Astrocyte of the cerebellum (primary cell): ENCODE measurements at regions not wholly inside any gene's neighbourhood (a gene's known extent, or its start where the extent isn't known, plus 50 kb on each side); places are given as distances from the start of the nearest gene placed in this dataset.
A peak's percentile ranks its signal among the peaks of the same experiment; 100 is the strongest.
"Not testable (repeated sequence)": the region's sequence is repeated elsewhere in the genome, so short reads cannot be mapped to it uniquely, and the experiment has no call there.

Experiments used
- DNase-seq: peaks from one replicate; pipeline ENCODE4 v3.0.0-alpha.2; 2011; ENCODE audit warnings: low read depth
- H3K4me3 ChIP-seq: 2 replicates; pipeline ENCODE4 v1.5.1; 2011; ENCODE audit warnings: mild to moderate bottlenecking, low read depth, low read length, moderate library complexity
- in situ Hi-C: cut with HindIII; loops from 2 replicates; pipeline ENCODE4 v1.10.0; 2017; ENCODE audit warnings: low sequenced_read_pairs
- TF ChIP-seq, protein P1 (sequence below): IDR thresholded peaks from 2 replicates; pipeline ENCODE4 v1.5.1; 2012; ENCODE audit warnings: low read length, low read depth, moderate library complexity, mild to moderate bottlenecking; ENCODE audit errors: missing control alignments

DNA sequence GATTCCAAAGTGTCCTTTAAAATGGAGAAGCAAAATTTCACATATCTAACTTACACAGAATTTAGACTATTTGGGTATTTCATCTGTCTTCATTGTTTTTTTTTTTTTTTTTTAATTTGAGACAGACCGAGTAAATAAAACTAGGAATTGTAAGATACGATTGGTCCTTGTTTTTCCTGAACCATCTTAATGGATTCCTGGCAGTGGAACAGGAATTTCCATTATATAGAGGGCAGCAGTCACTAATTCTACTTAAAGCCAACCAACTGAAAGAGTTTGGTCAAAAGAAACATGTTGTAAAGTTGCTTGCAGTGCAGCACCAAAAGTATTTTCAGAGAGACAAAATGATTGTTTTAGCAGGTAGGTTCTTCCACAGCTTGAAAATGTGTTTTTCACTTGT lies 72.5 kb upstream of the HGF start:
- in situ Hi-C loops: no loop called here
- no peak overlapping the region for H3K4me3 ChIP-seq
- TF ChIP-seq, protein P1, sequence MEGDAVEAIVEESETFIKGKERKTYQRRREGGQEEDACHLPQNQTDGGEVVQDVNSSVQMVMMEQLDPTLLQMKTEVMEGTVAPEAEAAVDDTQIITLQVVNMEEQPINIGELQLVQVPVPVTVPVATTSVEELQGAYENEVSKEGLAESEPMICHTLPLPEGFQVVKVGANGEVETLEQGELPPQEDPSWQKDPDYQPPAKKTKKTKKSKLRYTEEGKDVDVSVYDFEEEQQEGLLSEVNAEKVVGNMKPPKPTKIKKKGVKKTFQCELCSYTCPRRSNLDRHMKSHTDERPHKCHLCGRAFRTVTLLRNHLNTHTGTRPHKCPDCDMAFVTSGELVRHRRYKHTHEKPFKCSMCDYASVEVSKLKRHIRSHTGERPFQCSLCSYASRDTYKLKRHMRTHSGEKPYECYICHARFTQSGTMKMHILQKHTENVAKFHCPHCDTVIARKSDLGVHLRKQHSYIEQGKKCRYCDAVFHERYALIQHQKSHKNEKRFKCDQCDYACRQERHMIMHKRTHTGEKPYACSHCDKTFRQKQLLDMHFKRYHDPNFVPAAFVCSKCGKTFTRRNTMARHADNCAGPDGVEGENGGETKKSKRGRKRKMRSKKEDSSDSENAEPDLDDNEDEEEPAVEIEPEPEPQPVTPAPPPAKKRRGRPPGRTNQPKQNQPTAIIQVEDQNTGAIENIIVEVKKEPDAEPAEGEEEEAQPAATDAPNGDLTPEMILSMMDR: no peak
- no peak for DNase-seq

GRCh38 chr7:81839708-81840369 lies 70.0 kb upstream of the HGF start:
- DNase-seq: no peak
- no peak overlapping the region for H3K4me3 ChIP-seq
- TF ChIP-seq, protein P1: no peak
- in situ Hi-C loops: no loop called here

GRCh38 chr7:81833401-81833800 lies 63.6 kb upstream of the HGF start:
- TF ChIP-seq, protein P1: no peak
- no peak overlapping the region for H3K4me3 ChIP-seq
- in situ Hi-C loops: no loop called here
- DNase-seq: peak; percentile 27

GRCh38 chr7:81831883-81832282 lies 62.0 kb upstream of the HGF start:
- no peak for DNase-seq
- in situ Hi-C loops: no loop called here
- TF ChIP-seq, protein P1: no peak
- no peak overlapping the region for H3K4me3 ChIP-seq

- DNase-seq, in situ Hi-C loops, H3K4me3 ChIP-seq: not testable (repeated sequence)
These were observed 59.7 kb upstream of the HGF start for GRCh38 chr7:81829511-81829910.

GRCh38 chr7:81822811-81823210 lies 53.0 kb upstream of the HGF start:
- no peak for DNase-seq
- no peak overlapping the region for H3K4me3 ChIP-seq
- in situ Hi-C loops: no loop called here
- TF ChIP-seq, protein P1: no peak

- H3K4me3 ChIP-seq: no peak overlapping the region
- TF ChIP-seq, protein P1: no peak
- in situ Hi-C loops: no loop called here
- peak; percentile 8 for DNase-seq
These were observed 50.0 kb upstream of the HGF start for GRCh38 chr7:81819861-81820260.
